NCI-H1105 treated with DMSO at 0.1 percent for 48 hours (cell line): ENCODE measurements at regions not wholly inside any gene's neighbourhood (a gene's known extent, or its start where the extent isn't known, plus 50 kb on each side); places are given as distances from the start of the nearest gene placed in this dataset.

ENCODE experiments used
- DNase-seq: peaks from one replicate; lab custom pipeline; 2025; lab: John Stamatoyannopoulos, UW

DNA sequence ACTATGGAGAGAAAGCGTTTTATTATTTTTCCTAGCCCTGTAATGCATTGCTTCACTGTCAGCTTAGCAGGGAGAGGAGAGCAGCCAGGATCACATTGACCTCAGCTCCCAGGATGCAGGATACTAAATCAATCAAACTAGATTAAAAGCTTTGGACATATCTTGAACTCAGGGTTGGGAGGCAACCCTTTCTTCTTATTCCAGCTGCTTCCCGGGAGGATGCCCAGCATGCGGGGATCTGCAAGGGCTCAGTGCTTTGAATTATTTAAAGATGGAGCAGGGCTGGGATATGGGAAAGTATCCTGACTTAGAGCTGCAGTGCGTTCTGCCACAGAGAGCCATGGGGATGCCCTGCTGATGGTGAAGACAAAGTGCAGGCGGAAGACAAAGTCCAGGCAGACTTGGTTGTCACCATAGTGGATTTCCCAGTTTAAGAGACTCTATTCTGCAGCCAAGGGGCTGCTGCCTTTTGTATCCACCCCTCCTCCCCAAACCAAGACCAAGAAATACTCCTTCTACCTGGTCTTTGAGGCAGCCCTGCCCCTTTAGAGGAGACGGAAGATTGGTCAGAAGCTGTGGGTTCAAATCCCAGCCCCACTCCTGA is 1035.0 kb downstream of the TBC1D22A start:
- DNase-seq = no peak

DNA sequence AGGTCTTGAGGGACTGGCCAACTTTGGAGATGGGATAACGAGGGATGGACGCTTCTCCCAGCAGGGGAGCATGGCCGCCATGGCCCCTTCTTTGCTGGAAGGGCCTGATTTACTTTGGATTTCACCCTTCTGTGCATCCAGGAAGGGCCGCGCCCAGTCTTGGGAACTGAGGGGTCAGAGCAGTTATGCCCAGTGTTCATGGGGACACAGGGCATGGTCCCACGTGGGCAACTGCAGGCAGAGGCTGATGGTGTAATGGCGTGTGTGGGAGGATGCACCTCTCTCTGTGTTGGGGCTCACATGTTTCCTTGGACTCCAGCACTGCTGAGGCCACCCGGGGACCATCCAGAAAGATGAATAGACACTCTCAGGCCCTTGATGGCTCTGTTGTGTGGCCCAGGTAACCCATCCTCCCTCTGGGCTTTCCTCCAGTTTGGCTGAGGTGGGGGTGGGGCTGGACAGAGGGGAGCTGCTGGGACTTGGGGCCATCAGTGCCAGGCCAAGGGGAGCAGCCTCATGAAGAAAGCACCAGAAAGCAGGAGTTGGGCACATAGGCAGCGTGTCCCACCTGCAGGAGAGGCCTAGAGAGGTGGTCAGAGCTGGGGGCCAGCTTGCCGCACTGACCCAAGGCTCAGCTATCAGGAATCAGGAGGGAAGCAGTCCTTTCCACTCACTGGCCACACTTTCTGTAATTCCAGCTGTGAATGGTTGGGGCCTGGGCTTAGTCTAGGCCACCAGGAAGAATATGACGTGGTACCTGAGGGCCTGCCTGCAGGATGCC is 1033.9 kb downstream of the TBC1D22A start:
- DNase-seq = no peak

- DNase-seq = no peak
Measured at GRCh38 chr22:47795477-47796127, 1033.2 kb downstream of the TBC1D22A start.

DNA sequence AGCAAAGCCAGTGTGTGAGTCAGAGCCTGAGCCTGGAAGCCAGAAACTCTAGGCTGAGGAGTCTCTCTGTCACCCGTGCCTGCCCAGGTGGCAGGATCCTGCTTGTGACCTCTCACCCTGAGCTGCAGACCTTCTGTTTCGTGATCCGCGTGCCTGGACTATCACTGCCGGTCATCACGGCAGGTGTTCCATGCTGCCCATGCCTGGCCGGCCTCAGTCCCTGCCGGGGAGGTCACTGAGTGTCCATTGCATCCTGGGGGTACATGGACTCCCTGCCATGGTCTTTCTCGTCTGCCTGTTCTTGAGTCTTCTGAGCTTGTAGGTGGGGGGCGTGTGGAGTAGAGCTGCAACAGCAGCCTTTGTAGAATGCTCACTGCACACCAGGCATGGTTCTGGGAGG is 1032.4 kb downstream of the TBC1D22A start:
- no peak for DNase-seq

DNA sequence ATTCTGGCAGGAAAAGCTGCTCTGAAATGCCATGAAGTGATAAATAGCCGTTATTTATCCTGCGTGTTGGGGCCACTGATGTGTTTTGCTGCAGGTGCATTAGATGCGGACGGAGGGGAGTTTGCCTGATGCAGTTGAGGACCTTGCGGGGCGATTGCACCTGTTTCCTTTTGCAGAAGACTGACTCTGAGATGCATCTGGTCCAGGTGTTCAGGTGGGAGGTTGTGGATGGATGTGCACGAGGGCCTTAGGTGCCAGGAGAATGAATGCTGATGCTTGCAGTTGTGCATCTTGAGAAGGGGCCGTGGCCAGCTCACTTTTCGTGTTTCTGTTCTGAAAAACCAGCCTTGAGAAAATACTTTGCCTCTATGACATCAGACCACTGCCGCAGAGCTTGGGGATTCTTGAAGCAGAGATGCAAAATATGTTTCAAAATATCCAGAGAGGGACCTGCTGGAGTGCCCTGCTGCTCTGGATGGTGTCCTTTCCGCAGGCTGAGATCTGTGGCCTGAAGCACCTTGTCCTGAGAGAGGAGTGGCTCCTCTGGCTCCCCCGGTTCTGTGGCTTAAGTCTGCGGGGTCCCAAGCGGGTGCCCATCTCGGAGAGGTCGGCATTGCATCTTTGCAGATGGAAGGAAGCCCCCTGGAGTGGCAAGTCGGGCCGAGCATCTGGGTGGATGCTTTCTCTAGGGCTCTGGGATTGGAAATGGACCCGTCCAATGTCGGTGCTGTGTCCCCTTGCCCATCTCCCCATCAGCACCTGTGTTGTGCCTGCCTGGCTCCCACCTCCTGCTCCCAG is 1031.1 kb downstream of the TBC1D22A start:
- DNase-seq = no peak

DNA sequence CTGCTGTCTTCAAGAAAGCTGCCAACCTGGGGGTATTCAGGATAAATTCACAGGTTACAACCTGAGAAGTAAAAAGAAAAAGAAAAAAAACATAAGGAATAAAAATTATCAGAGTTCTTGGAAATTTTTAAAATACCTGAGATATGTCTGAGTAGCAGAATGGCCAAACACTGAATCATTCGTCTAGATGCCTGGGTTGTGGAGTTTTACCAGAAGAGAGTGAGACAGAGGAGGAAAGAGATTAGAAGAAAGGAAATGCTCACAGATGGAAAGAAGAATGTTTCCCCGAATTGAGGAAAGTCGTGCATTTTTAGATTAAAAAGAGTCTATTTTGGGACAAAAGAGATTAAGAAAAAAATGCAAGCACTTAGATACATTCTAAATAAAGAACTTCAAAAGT is 1026.7 kb downstream of the TBC1D22A start:
- DNase-seq = no peak

- DNase-seq = no peak
Measured at GRCh38 chr22:47788461-47788860, 1026.0 kb downstream of the TBC1D22A start.

DNA sequence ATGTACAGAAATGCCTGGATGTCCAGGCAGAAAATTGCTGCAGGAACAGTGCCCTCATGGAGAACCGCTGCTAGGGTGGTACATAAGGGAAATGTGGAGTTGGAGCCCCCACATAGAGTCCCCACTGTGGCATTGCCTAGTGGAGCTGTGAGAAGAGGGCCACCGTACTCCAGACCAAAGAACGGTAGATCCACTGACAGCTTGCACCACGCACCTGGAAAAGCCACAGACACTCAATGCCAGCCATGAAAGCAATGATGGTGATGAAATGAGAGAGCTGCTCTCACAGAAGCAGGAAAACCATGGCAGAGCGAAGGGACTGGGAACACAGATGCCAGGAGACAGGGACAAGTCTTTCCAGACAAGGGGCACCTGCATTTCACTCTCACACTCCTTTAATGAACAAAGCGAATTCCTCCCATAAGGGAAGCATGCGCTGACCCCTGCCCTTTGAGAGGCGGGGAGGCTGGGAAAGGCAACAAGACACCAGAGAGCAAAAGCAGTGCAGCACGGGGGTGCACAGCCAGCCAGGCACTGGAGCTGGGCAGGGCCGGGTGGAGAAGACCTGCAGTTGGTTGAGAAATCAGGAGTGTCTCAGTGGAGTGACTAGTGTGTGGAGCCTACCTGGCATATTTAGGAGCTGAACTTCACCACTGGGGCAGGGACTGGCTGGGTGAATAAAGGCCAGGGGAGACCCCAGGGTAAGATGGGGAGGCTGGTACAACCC is 1025.2 kb downstream of the TBC1D22A start:
- DNase-seq = no peak

DNA sequence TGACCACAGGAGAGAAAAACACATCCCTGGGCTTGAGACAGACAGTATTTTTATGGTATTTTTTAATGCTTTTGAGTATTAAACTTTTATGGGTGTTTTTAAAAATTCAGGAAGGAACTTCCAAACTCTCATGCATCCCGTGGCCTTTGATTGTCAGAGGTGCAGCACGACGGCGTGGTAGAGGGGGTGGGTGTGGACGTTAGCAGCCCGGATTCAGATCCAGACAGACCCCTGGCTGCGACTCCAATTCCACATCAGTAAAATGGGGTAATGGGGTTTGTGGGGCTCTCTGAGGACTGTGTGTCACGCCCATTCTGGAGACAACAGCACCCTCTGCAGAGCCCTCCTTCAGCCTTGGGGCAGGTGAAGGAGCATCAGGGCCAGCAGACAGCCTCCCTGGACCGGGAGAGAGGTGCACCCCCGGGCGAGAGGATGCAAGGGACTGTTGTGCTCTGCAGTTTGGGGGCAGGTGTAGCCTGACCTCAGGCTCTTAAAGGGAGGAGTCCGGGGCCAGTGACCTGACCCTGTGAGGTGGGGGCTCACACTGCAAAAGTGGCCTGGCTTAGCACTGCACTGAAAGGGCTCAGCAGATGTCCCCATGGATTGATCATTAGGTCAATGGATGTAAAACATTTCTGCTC is 1024.3 kb downstream of the TBC1D22A start:
- DNase-seq = no peak

GRCh38 chr22:47784991-47785390 is 1022.5 kb downstream of the TBC1D22A start:
- no peak for DNase-seq

DNA sequence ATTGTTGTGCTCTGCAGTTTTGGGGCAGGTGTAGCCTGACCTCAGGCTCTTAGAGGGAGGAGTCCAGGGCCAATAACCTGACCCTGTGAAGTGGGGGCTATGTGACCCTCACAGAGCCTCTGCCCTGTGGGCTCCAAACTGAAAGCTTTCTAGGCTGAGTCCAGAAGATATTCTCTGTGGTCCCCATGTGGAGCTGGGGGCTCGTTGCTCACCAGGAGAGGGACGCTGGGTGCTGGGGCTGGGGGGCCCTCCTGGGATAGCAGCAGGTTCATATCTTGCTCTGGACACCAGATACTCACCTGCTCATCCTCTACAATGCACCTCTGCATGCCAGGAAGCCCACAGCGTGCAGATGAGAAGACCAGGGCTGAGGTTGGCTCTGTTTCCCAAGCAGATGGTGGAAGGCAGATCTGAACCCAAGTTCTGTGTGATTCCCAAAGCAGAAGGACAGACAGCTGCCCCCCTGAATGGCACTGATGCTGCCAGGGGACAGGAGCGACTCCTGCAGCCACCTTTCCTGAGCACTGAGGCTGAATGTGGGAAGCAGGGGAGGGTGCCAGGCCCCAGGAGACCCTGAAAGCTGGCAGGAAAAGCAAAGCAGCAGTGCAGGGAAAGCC is 1022.0 kb downstream of the TBC1D22A start:
- no peak for DNase-seq

GRCh38 chr22:47783433-47784366 is 1021.2 kb downstream of the TBC1D22A start:
- no peak for DNase-seq

DNA sequence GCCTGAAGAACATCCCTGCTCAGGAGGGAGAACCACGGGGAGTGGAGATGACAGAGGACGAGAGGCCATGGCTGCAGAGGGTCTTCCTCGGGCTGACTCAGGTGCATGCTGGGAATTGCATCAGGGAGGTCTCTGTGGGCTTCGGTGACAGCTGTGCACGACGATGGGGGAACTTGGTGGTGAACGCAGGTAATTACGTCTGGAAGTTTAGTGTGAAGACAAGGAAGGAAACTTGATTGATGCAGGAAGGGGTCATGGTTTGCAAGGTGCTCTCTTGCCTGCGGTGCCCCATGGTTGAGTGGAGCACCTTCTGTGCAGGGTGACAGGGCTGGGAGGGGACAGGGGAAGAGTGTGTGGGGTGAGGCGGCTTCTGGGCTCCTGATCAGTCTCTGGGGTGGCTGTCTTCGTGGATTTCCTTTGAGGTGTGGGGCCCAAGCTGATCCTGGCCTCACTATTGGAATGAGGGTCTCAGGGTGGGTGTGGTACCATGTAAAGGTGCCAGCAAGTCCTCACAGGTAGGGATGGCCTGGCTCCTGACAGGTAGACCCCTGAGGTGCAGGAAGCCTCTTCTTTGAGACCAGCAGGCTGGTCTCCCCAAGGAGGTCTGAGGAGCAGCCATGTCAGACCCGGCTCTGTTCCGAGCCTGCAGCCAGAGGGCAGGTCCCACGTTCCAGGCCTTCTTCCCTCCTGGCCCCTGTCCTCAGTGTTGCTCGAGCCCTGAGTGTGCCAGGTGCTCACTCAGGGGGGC is 1020.1 kb downstream of the TBC1D22A start:
- DNase-seq = no peak

- no peak for DNase-seq
Measured at GRCh38 chr22:47781427-47782111, 1019.1 kb downstream of the TBC1D22A start.

- no peak for DNase-seq
Measured at GRCh38 chr22:47781024-47781423, 1018.6 kb downstream of the TBC1D22A start.

GRCh38 chr22:47780281-47780875 is 1017.9 kb downstream of the TBC1D22A start:
- DNase-seq = no peak

GRCh38 chr22:47779474-47779873 is 1017.0 kb downstream of the TBC1D22A start:
- no peak for DNase-seq

DNA sequence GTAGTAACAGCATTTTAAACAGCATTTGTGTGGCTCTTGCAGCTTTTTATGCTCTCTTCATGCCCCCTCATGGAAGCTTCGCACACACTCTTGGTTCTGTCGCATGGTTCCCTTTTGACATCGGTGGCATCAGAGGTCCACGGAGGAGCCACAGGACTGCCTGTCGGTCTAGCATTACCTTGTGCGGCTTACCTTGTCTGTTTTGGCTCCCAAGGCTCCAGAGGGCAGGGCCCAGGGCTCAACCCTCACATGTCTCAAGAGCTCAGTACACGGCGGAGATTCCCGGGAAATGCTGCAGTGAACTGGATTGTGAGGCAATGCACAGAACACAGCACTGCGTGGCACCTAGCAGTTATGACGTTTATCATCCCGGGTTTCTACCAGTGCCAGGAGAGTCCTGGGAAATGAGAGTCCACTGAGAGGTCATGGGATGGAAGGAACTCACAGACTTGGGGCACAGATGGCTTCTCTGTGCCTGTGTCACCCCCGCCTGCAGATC is 1015.8 kb downstream of the TBC1D22A start:
- DNase-seq = no peak
